Activated CD4-positive, alpha-beta T cell treated with anti-CD3 and anti-CD28 coated beads, Interleukin-2, amount 50 U/mL, for 4 hours (primary cell): ENCODE measurements at regions not wholly inside any gene's neighbourhood (a gene's known extent, or its start where the extent isn't known, plus 50 kb on each side); places are given as distances from the start of the nearest gene placed in this dataset.

Experiments used
- DNase-seq, 2 experiments: peaks; one replicate each; pipeline ENCODE4 v3.0.0-alpha.2; 2020

- DNase-seq = no peak
Observed at GRCh38 chr18:8945514-8945913, 157.0 kb upstream of the NDUFV2 start.

GRCh38 chr18:8946066-8946838, 156.2 kb upstream of the NDUFV2 start:
- no peak for DNase-seq

GRCh38 chr18:8947566-8947965, 154.9 kb upstream of the NDUFV2 start:
- DNase-seq = no peak

GRCh38 chr18:8948011-8948410, 154.5 kb upstream of the NDUFV2 start:
- no peak for DNase-seq

GRCh38 chr18:8948471-8949149, 153.9 kb upstream of the NDUFV2 start:
- DNase-seq = no peak

- no peak for DNase-seq
Observed at GRCh38 chr18:8949206-8949605, 153.3 kb upstream of the NDUFV2 start.

GRCh38 chr18:8951491-8951890, 151.0 kb upstream of the NDUFV2 start:
- DNase-seq = no peak

- no peak for DNase-seq
Observed at GRCh38 chr18:8952174-8952573, 150.3 kb upstream of the NDUFV2 start.

GRCh38 chr18:8952769-8953760, 149.4 kb upstream of the NDUFV2 start:
- DNase-seq = no peak

GRCh38 chr18:8957731-8958130, 144.8 kb upstream of the NDUFV2 start:
- no peak for DNase-seq

GRCh38 chr18:8958660-8959059, 143.8 kb upstream of the NDUFV2 start:
- DNase-seq = no peak

- no peak for DNase-seq
Observed at GRCh38 chr18:8959551-8960135, 142.9 kb upstream of the NDUFV2 start.

GRCh38 chr18:8960740-8961657, 141.5 kb upstream of the NDUFV2 start:
- DNase-seq = no peak

GRCh38 chr18:8962192-8962779, 140.2 kb upstream of the NDUFV2 start:
- DNase-seq = no peak

GRCh38 chr18:8962855-8963635, 139.5 kb upstream of the NDUFV2 start:
- DNase-seq = no peak

- no peak for DNase-seq
Observed at GRCh38 chr18:8963876-8964275, 138.6 kb upstream of the NDUFV2 start.

- DNase-seq = no peak
Observed at GRCh38 chr18:8965398-8965797, 137.1 kb upstream of the NDUFV2 start.

- no peak for DNase-seq
Observed at GRCh38 chr18:8966821-8967220, 135.7 kb upstream of the NDUFV2 start.

- DNase-seq = no peak
Observed at GRCh38 chr18:8967573-8967972, 134.9 kb upstream of the NDUFV2 start.

GRCh38 chr18:8969639-8970390, 132.7 kb upstream of the NDUFV2 start:
- DNase-seq = no peak
